ENCODE measurements at regions not wholly inside any gene's neighbourhood (a gene's known extent, or its start where the extent isn't known, plus 50 kb on each side); places are given as distances from the start of the nearest gene placed in this dataset.
"Not testable (repeated sequence)": the region's sequence is repeated elsewhere in the genome, so short reads cannot be mapped to it uniquely, and the experiment has no call there.

DNA sequence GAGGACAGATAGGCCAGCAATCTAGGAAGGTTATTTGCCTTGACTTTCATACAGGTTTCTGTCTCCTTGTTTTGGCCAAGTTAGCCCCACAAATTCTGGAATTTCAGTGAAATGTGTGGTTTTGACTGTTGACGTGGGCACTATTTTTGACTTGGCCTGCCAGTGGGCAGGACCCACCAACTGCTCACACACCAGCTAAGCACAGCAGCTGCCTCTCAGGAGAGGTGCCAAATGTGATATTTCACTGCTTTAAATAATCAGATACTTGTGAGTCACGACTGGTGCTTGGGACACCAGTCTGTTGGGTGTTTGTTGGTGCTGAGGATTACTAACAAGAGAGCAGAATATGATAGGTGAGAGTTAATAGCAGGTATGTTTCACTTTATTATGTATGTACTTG is 409.7 kb upstream of the MTPN start:
- no peaks in the 10 kb centered on the region for H3K9me3 ChIP-seq
- TF ChIP-seq, protein P1, sequence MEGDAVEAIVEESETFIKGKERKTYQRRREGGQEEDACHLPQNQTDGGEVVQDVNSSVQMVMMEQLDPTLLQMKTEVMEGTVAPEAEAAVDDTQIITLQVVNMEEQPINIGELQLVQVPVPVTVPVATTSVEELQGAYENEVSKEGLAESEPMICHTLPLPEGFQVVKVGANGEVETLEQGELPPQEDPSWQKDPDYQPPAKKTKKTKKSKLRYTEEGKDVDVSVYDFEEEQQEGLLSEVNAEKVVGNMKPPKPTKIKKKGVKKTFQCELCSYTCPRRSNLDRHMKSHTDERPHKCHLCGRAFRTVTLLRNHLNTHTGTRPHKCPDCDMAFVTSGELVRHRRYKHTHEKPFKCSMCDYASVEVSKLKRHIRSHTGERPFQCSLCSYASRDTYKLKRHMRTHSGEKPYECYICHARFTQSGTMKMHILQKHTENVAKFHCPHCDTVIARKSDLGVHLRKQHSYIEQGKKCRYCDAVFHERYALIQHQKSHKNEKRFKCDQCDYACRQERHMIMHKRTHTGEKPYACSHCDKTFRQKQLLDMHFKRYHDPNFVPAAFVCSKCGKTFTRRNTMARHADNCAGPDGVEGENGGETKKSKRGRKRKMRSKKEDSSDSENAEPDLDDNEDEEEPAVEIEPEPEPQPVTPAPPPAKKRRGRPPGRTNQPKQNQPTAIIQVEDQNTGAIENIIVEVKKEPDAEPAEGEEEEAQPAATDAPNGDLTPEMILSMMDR (IDR thresholded peaks at IDR 0.05), result no peak
- no peaks in the 10 kb centered on the region for H3K27me3 ChIP-seq
- no peaks in the 10 kb centered on the region for H3K36me3 ChIP-seq
- no peak overlapping the region for H3K27ac ChIP-seq
- no peak overlapping the region for H3K4me3 ChIP-seq (ENCODE audit: low read depth in 1 of 2, low read length in 1 of 2)
- no peaks in the 10 kb centered on the region for H3K4me1 ChIP-seq (ENCODE audit: control insufficient read depth in 1 of 2, insufficient read depth in 1 of 2, low read depth in 1 of 2, low read length in 1 of 2)

GRCh38 chr7:136371409-136371808 is 394.2 kb upstream of the MTPN start:
- H3K27ac ChIP-seq; H3K9me3 ChIP-seq; H3K4me1 ChIP-seq (ENCODE audit: control insufficient read depth in 1 of 2, insufficient read depth in 1 of 2, low read depth in 1 of 2, low read length in 1 of 2); H3K36me3 ChIP-seq; H3K4me3 ChIP-seq (ENCODE audit: low read depth in 1 of 2, low read length in 1 of 2); H3K27me3 ChIP-seq: not testable (repeated sequence)

DNA sequence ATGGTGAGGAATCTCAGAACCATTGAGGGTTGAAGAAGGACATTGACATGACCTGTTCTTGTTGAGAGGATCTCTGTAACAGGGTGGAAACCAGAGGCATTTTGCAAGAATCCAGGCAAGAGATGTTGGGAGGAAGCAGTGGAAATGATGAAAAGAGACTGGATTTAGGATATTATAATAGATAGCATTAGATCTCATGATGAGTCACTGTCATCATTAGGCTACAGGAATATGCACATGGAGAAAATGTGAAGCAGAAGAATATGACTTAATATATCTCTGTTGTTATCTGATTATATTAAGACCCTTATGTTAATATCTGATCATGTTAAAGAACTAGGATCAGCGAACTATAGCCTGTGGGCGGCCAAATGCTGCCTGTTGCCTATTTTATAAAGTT is 393.0 kb upstream of the MTPN start:
- H3K4me1 ChIP-seq (ENCODE audit: control insufficient read depth in 1 of 2, insufficient read depth in 1 of 2, low read depth in 1 of 2, low read length in 1 of 2), result no peaks in the 10 kb centered on the region
- no peak overlapping the region for H3K4me3 ChIP-seq (ENCODE audit: low read depth in 1 of 2, low read length in 1 of 2)
- no peaks in the 10 kb centered on the region for H3K27me3 ChIP-seq
- H3K36me3 ChIP-seq, result no peaks in the 10 kb centered on the region
- TF ChIP-seq, protein P1 (IDR thresholded peaks at IDR 0.05), result no peak
- no peaks in the 10 kb centered on the region for H3K9me3 ChIP-seq
- H3K27ac ChIP-seq, result no peak overlapping the region

DNA sequence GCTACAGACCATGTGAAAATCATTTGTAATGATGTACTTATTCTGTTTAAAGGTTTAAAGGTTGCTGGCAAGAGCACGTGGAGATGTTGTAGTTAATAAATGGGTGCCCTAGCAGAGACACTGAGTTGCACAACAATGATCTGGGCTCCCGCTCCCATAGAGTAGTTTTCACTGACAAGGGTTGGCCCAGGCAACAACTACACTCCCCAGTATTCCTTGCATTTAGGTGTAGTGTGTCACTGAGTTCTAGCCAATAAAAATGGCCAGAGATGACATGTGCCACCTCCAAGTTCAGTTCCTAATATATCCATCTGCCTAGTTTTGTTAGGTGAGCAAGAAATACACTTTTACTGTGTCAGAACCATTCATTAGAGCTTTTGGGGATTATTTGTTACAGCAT is 392.1 kb upstream of the MTPN start:
- Histone ChIP-seq H3K27ac (no peak overlapping the region), H3K27me3 (no peaks in the 10 kb centered on the region), H3K36me3 (no peaks in the 10 kb centered on the region), H3K4me3 (ENCODE audit: low read depth in 1 of 2, low read length in 1 of 2) (no peak overlapping the region), H3K9me3 (no peaks in the 10 kb centered on the region), H3K4me1 (ENCODE audit: control insufficient read depth in 1 of 2, insufficient read depth in 1 of 2, low read depth in 1 of 2, low read length in 1 of 2) (no peaks in the 10 kb centered on the region)
- TF ChIP-seq, protein P1 (IDR thresholded peaks at IDR 0.05), result no peak

DNA sequence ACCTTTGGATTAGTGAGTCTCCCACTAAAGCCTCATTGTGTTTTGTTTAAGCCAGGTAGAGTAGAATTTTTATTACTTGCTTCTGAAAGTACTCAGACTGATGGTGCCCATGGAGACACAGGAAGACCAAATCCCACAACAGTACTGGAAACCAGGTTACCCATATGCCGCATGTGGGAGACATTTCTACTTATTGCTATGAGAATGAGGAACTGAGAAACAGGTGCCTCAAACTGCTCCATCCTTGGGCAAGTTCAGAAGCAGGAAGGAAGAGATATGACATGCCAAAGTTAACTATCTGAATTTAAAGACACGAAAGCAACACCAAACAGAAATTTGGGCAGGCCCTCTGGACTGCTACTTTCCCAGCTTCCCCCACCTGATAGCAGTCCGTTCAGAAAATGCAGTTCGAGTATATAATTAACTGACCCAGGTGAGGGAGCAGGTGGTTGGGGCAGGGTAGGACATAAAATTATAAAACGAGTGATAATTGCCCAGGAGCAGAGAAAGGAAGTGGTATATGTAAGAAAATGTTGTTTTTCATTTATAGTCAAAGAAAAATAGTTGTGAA is 382.3 kb upstream of the MTPN start:
- TF ChIP-seq, protein P1 (IDR thresholded peaks at IDR 0.05), result no peak
- Histone ChIP-seq H3K4me1 (ENCODE audit: control insufficient read depth in 1 of 2, insufficient read depth in 1 of 2, low read depth in 1 of 2, low read length in 1 of 2) (no peaks in the 10 kb centered on the region), H3K27me3 (no peaks in the 10 kb centered on the region), H3K27ac (no peak overlapping the region), H3K36me3 (no peaks in the 10 kb centered on the region), H3K4me3 (ENCODE audit: low read depth in 1 of 2, low read length in 1 of 2) (no peak overlapping the region), H3K9me3 (no peaks in the 10 kb centered on the region)

DNA sequence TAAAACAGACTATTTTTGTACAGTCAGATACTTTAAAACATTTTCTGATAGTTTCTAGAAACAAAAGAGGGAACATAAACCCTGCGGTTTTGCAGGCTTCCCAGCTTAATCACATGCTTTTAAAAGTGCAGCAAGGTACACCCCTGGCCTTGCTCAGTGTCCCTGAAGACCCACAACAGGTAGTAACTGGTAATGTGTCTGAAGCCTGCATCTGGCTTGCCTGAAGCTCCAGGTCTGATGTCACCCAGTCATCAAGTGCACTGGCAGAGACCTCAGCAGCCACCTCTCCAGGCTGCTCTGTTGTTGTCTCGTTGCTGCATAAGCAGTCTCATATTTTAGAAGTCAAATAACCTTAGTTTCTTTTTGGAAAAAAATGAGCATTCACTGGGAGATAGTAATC is 376.1 kb upstream of the MTPN start:
- Histone ChIP-seq H3K9me3 (no peaks in the 10 kb centered on the region), H3K27ac (no peak overlapping the region), H3K4me1 (ENCODE audit: control insufficient read depth in 1 of 2, insufficient read depth in 1 of 2, low read depth in 1 of 2, low read length in 1 of 2) (no peaks in the 10 kb centered on the region), H3K4me3 (ENCODE audit: low read depth in 1 of 2, low read length in 1 of 2) (no peak overlapping the region), H3K27me3 (no peaks in the 10 kb centered on the region), H3K36me3 (no peaks in the 10 kb centered on the region)
- TF ChIP-seq, protein P1 (IDR thresholded peaks at IDR 0.05), result no peak
